Liver (tissue), 8 donors: ENCODE measurements at regions not wholly inside any gene's neighbourhood (a gene's known extent, or its start where the extent isn't known, plus 50 kb on each side); places are given as distances from the start of the nearest gene placed in this dataset.

ENCODE experiments used
- DNase-seq: peaks from one replicate; pipeline ENCODE4 v3.0.0-alpha.2; 2017; ENCODE audit warnings: low spot score
- H3K27ac ChIP-seq, 2 donors: one replicate each; pipeline ENCODE4 v1.7.0; 2013; ENCODE audit warnings: inconsistent platforms in 2 of 2, low read length in 2 of 2, control low read depth in 1 of 2, low read depth in 1 of 2, mild to moderate bottlenecking in 1 of 2
- H3K27me3 ChIP-seq, 4 donors: one replicate each; pipeline versions ENCODE4 v1.6.1 to v1.7.0; 2013; ENCODE audit warnings: low read length in 3 of 4, inconsistent platforms in 1 of 4, mild to moderate bottlenecking in 1 of 4, moderate library complexity in 1 of 4; ENCODE audit not compliant: control insufficient read depth in 4 of 4, insufficient read depth in 4 of 4
- H3K36me3 ChIP-seq, 4 donors: one replicate each; pipeline versions ENCODE4 v1.6.1 to v1.7.0; 2013; ENCODE audit warnings: low read length in 3 of 4, mild to moderate bottlenecking in 3 of 4, low read depth in 1 of 4, moderate library complexity in 1 of 4; ENCODE audit not compliant: control insufficient read depth in 4 of 4, insufficient read depth in 3 of 4
- H3K4me1 ChIP-seq, 4 donors: one replicate each; pipeline versions ENCODE4 v1.6.1 to v1.7.0; 2013; ENCODE audit warnings: low read length in 3 of 4, mild to moderate bottlenecking in 3 of 4, moderate library complexity in 1 of 4; ENCODE audit not compliant: control insufficient read depth in 4 of 4, insufficient read depth in 4 of 4
- H3K4me3 ChIP-seq, 3 donors: one replicate each; pipeline versions ENCODE4 v1.6.1 to v1.7.0; 2013; ENCODE audit warnings: low read length in 3 of 3, control low read depth in 1 of 3, low read depth in 1 of 3, mild to moderate bottlenecking in 1 of 3
- H3K9ac ChIP-seq, 2 donors: one replicate each; pipeline ENCODE4 v1.7.0; 2013; ENCODE audit warnings: low read length in 2 of 2, mild to moderate bottlenecking in 2 of 2, moderate library complexity in 2 of 2, control low read depth in 1 of 2, low read depth in 1 of 2
- H3K9me3 ChIP-seq, 4 donors: one replicate each; pipeline versions ENCODE4 v1.6.1 to v1.7.0; 2013; ENCODE audit warnings: low read length in 3 of 4; ENCODE audit not compliant: control insufficient read depth in 4 of 4
- EGR1 ChIP-seq, 2 donors: IDR thresholded peaks; 2 replicates each; pipeline ENCODE4 v1.6.1; 2016 to 2018; ENCODE audit warnings: antibody characterized with exemption in 2 of 2, low read depth in 2 of 2
- FOXA1 ChIP-seq: IDR thresholded peaks from 2 replicates; pipeline ENCODE4 v1.6.1; 2016; ENCODE audit warnings: antibody characterized with exemption
- FOXA2 ChIP-seq: IDR thresholded peaks from 2 replicates; pipeline ENCODE4 v1.6.1; 2016; ENCODE audit warnings: antibody characterized with exemption
- GABPA ChIP-seq, 2 donors: IDR thresholded peaks in 1 of 2; conservative IDR thresholded peaks in 1 of 2; 2 replicates each; pipeline ENCODE4 v1.6.1; 2016; ENCODE audit warnings: antibody characterized with exemption in 2 of 2, mild to moderate bottlenecking in 1 of 2, moderate library complexity in 1 of 2
- HNF4A ChIP-seq, 2 donors: conservative IDR thresholded peaks; 2 replicates each; pipeline ENCODE4 v1.6.1; 2016; ENCODE audit warnings: antibody characterized with exemption in 2 of 2, mild to moderate bottlenecking in 2 of 2
- HNF4G ChIP-seq: IDR thresholded peaks from 2 replicates; pipeline ENCODE4 v1.6.1; 2016; ENCODE audit warnings: antibody characterized with exemption
- NR2F2 ChIP-seq: IDR thresholded peaks from 2 replicates; pipeline ENCODE4 v1.6.1; 2016; ENCODE audit warnings: antibody characterized with exemption
- RAD21 ChIP-seq, 2 donors: IDR thresholded peaks; 2 replicates each; pipeline ENCODE4 v1.6.1; 2016; ENCODE audit warnings: antibody characterized with exemption in 2 of 2, mild to moderate bottlenecking in 2 of 2
- SP1 ChIP-seq: IDR thresholded peaks from 2 replicates; pipeline ENCODE4 v1.6.1; 2018; ENCODE audit warnings: antibody characterized with exemption, mild to moderate bottlenecking
- TAF1 ChIP-seq: conservative IDR thresholded peaks from 2 replicates; pipeline ENCODE4 v1.6.1; 2016; ENCODE audit warnings: antibody characterized with exemption, mild to moderate bottlenecking
- YY1 ChIP-seq: IDR thresholded peaks from 2 replicates; pipeline ENCODE4 v1.6.1; 2016; ENCODE audit warnings: antibody characterized with exemption, mild to moderate bottlenecking
- WGBS: extraction: QIAGEN DNeasy Blood & Tissue Kit; methylation state at CpG from one replicate; pipeline ENCODE4 v1.1.7; 2013; 5-methylcytosine and 5-hydroxymethylcytosine counted together
- TF ChIP-seq, protein P1 (sequence below): IDR thresholded peaks from 2 replicates; pipeline ENCODE4 v1.6.1; 2016; ENCODE audit warnings: antibody characterized with exemption
- TF ChIP-seq, protein P2 (sequence below): IDR thresholded peaks from 2 replicates; pipeline ENCODE4 v1.6.1; 2016; ENCODE audit warnings: antibody characterized with exemption
- TF ChIP-seq, protein P3 (sequence below): IDR thresholded peaks from 2 replicates; pipeline ENCODE4 v1.6.1; 2016; ENCODE audit warnings: antibody characterized with exemption, mild to moderate bottlenecking
- TF ChIP-seq, protein P4 (sequence below): IDR thresholded peaks from 2 replicates; pipeline ENCODE4 v1.6.1; 2016; ENCODE audit warnings: antibody characterized with exemption
- TF ChIP-seq, protein P5 (sequence below): fragments of 150-350 bp; IDR thresholded peaks from 2 replicates; pipeline ENCODE4 v1.5.1; 2017; ENCODE audit warnings: improper control_type of control experiment, low read depth, low read length; ENCODE audit not compliant: missing input control
- donor health status: healthy.
- donor health status: healthy.
- donor health status: healthy.
- donor health status: healthy.
- donor health status: healthy.

DNA sequence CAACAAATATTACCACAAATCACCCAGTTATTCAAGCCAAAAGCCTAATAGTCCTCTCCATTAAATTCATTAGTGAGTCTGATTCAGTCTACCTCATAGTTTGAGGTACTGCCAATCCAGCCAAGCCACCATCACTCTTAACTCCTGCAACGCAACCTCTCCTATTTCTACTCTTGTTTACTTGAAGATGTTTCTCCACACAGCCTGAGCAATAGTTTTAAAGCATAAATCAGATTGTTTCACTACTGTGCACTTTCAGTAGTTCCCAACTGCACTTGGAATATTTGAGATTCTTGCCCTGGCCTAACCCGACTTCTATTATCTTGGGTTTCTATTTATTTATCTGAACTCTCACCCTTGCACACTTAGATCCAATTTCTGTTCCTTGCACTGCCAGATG, 85.5 kb downstream of the YIPF5 start:
- WGBS = 71% methylated on average over 2 of the region's 2 CpGs
- Histone ChIP-seq H3K4me1 (no peaks in the 10 kb centered on the region), H3K27ac (no peak overlapping the region), H3K9me3 (peaks cover 0 to 19% (median 0%) of the 10 kb centered on the region in 4 donors), H3K27me3 (no peaks in the 10 kb centered on the region), H3K36me3 (no peaks in the 10 kb centered on the region), H3K9ac (no peak overlapping the region), H3K4me3 (no peak overlapping the region)
- TF ChIP-seq SP1 (no peak), EGR1 (IDR thresholded peaks at IDR 0.05; ENCODE audit: low read depth in 2 of 2) (no peak), NR2F2 (no peak), FOXA1 (no peak), FOXA2 (no peak), TAF1 (no peak), HNF4A (conservative IDR thresholded peaks at IDR 0.05) (no peak), YY1 (no peak), RAD21 (IDR thresholded peaks at IDR 0.05) (no peak), GABPA (IDR thresholded peaks at IDR 0.05 in 1 of 2, conservative IDR thresholded peaks at IDR 0.05 in 1 of 2) (no peak), HNF4G (no peak)
- TF ChIP-seq, protein P1, sequence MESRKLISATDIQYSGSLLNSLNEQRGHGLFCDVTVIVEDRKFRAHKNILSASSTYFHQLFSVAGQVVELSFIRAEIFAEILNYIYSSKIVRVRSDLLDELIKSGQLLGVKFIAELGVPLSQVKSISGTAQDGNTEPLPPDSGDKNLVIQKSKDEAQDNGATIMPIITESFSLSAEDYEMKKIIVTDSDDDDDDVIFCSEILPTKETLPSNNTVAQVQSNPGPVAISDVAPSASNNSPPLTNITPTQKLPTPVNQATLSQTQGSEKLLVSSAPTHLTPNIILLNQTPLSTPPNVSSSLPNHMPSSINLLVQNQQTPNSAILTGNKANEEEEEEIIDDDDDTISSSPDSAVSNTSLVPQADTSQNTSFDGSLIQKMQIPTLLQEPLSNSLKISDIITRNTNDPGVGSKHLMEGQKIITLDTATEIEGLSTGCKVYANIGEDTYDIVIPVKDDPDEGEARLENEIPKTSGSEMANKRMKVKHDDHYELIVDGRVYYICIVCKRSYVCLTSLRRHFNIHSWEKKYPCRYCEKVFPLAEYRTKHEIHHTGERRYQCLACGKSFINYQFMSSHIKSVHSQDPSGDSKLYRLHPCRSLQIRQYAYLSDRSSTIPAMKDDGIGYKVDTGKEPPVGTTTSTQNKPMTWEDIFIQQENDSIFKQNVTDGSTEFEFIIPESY = no peak
- TF ChIP-seq, protein P2, sequence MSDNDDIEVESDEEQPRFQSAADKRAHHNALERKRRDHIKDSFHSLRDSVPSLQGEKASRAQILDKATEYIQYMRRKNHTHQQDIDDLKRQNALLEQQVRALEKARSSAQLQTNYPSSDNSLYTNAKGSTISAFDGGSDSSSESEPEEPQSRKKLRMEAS = no peak
- TF ChIP-seq, protein P3, sequence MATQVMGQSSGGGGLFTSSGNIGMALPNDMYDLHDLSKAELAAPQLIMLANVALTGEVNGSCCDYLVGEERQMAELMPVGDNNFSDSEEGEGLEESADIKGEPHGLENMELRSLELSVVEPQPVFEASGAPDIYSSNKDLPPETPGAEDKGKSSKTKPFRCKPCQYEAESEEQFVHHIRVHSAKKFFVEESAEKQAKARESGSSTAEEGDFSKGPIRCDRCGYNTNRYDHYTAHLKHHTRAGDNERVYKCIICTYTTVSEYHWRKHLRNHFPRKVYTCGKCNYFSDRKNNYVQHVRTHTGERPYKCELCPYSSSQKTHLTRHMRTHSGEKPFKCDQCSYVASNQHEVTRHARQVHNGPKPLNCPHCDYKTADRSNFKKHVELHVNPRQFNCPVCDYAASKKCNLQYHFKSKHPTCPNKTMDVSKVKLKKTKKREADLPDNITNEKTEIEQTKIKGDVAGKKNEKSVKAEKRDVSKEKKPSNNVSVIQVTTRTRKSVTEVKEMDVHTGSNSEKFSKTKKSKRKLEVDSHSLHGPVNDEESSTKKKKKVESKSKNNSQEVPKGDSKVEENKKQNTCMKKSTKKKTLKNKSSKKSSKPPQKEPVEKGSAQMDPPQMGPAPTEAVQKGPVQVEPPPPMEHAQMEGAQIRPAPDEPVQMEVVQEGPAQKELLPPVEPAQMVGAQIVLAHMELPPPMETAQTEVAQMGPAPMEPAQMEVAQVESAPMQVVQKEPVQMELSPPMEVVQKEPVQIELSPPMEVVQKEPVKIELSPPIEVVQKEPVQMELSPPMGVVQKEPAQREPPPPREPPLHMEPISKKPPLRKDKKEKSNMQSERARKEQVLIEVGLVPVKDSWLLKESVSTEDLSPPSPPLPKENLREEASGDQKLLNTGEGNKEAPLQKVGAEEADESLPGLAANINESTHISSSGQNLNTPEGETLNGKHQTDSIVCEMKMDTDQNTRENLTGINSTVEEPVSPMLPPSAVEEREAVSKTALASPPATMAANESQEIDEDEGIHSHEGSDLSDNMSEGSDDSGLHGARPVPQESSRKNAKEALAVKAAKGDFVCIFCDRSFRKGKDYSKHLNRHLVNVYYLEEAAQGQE = no peak
- TF ChIP-seq, protein P4, sequence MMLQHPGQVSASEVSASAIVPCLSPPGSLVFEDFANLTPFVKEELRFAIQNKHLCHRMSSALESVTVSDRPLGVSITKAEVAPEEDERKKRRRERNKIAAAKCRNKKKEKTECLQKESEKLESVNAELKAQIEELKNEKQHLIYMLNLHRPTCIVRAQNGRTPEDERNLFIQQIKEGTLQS = no peak
- TF ChIP-seq, protein P5, sequence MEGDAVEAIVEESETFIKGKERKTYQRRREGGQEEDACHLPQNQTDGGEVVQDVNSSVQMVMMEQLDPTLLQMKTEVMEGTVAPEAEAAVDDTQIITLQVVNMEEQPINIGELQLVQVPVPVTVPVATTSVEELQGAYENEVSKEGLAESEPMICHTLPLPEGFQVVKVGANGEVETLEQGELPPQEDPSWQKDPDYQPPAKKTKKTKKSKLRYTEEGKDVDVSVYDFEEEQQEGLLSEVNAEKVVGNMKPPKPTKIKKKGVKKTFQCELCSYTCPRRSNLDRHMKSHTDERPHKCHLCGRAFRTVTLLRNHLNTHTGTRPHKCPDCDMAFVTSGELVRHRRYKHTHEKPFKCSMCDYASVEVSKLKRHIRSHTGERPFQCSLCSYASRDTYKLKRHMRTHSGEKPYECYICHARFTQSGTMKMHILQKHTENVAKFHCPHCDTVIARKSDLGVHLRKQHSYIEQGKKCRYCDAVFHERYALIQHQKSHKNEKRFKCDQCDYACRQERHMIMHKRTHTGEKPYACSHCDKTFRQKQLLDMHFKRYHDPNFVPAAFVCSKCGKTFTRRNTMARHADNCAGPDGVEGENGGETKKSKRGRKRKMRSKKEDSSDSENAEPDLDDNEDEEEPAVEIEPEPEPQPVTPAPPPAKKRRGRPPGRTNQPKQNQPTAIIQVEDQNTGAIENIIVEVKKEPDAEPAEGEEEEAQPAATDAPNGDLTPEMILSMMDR = no peak
- DNase-seq = no peak

DNA sequence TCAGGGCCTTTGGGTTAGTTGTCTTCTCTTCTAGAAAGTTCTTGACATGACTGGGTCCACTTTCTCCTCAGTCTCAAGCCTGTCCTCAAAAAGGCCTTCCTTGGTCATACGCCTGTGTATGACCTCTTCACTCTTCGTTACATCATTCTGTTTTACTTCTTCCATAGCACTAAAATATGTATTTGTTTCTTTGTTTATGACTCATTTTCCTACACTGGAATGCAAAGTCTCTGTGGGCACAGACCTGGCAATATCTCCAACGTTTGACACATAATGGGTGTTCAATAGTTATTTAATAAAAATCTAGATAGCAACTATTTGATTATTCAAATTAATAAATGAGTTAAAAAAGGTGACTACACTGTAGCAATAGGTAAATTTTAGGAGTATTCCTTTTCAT, 85.1 kb downstream of the YIPF5 start:
- TF ChIP-seq NR2F2 (no peak), RAD21 (IDR thresholded peaks at IDR 0.05) (no peak), FOXA1 (no peak), GABPA (IDR thresholded peaks at IDR 0.05 in 1 of 2, conservative IDR thresholded peaks at IDR 0.05 in 1 of 2) (no peak), YY1 (no peak)
- H3K27ac ChIP-seq = no peak overlapping the region
- 79% methylated on average over 3 of the region's 3 CpGs for WGBS
- H3K4me3 ChIP-seq = no peak overlapping the region
- H3K27me3 ChIP-seq = no peaks in the 10 kb centered on the region
- no peak for DNase-seq
- H3K36me3 ChIP-seq = no peaks in the 10 kb centered on the region
- H3K4me1 ChIP-seq = no peaks in the 10 kb centered on the region
- H3K9ac ChIP-seq = no peak overlapping the region
- H3K9me3 ChIP-seq = peaks cover 0 to 15% (median 0%) of the 10 kb centered on the region in 4 donors
